ENCODE measurements at regions not wholly inside any gene's neighbourhood (a gene's known extent, or its start where the extent isn't known, plus 50 kb on each side); places are given as distances from the start of the nearest gene placed in this dataset.
A peak's percentile ranks its signal among the peaks of the same experiment; 100 is the strongest.

- DNase-seq: no peak
Observed at GRCh38 chr1:198042168-198042567, 114.6 kb upstream of the NEK7 start.

DNA sequence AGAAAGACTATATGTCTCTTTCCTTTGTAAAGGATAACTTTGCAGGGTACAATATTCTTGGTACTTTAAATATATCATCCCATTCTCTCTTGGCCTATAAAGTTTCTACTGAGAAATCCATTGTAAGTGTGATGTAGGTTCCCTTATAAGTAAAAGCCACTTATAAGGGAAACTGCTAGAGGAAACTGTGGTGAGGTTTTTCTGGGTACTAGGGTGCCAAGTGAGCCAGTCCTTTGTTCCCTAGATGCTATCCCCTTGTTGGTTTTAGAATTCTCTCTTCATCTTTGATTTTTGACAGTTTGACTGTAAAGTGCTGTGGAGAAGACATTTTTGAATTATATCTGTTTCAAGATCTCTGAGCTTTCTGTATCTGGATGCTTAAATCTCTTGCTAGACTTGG, 108.9 kb upstream of the NEK7 start:
- no peak for DNase-seq

DNA sequence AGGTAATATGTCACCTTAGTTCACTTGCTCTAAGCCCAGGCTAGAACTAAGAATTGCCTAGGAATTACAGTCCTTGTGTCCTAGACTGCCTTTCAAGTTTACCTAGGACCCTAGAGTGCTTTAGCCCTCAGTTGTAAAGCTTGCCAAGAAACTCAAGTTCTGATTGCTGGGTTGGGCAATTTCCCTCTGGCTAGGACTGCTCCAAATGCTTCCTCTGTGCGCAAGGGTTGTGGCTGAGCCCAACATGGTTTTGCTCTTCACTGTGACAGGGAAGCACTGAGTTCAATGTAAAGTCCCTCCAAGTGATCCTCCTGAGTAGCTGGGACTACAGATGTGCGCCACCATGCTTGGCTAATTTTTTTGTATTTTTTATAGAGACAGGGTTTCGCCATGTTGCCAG, 102.3 kb upstream of the NEK7 start:
- DNase-seq: no peak

GRCh38 chr1:198056255-198056654, 100.5 kb upstream of the NEK7 start:
- no peak for DNase-seq

DNA sequence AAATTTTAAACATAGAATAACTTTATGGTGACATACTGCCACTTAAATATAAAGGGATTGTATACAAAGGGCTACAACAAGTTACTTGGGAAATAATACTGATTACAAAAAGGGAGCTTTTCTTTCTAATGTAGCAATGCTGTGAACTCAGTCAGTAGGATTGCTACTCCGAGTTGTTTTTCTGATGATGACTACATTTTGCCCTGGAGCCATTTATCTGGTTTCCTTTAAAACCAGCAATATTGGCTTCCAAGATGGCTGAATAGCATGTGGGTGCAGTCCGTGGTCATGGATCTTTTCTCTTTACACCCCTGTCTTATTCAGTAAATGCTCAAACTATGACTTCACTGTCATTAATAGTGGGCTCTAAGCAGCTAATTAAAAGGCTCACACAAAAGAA, 92.6 kb upstream of the NEK7 start:
- no peak for DNase-seq

- DNase-seq: no peak
Observed at GRCh38 chr1:198068285-198068684, 88.5 kb upstream of the NEK7 start.

GRCh38 chr1:198072177-198072576, 84.6 kb upstream of the NEK7 start:
- DNase-seq: no peak

GRCh38 chr1:198075296-198075695, 81.5 kb upstream of the NEK7 start:
- DNase-seq: no peak

DNA sequence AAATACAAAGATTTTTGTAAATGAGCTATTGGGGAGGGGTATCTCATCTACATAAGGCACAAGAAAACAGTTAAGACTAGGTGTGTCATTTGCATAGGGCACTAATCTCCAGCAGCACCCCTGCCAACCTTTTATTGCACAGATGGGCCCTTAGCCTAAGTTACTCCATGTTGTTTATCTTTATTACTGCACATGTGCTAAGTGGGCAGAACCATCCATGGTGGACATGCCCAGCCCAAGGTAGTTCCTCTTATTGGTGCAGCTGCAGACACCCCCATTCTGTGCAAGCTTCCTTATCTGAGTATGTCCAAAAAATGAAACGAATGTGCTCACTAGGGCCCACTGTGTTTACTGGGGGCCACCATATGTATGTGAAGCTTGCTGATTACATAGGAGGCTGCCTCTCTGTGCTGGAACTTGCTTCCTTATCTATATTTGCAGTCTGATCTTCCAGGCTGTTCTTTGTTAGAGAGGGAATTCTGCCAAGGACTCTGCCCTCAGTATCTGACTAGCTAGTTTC, 77.3 kb upstream of the NEK7 start:
- no peak for DNase-seq

GRCh38 chr1:198082576-198082975, 74.2 kb upstream of the NEK7 start:
- no peak for DNase-seq

DNA sequence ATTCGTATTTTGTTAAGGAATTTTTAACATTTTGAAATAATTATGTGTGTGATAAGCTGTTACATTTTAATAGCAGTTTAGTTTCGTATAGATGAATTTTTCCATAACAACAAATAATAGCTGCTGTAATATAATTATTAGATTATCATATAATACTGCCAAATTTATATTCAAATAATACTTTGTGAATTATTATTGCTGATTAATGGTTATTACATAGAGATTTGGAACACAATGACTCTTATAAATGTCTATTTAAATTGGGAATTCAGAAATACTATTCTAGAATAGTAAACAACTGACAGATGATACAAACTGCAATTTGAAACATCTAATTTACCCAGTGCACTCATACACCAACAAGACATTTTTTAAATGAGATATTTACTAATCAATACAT, 73.2 kb upstream of the NEK7 start:
- DNase-seq: no peak

GRCh38 chr1:198084241-198084908, 72.4 kb upstream of the NEK7 start:
- no peak for DNase-seq

DNA sequence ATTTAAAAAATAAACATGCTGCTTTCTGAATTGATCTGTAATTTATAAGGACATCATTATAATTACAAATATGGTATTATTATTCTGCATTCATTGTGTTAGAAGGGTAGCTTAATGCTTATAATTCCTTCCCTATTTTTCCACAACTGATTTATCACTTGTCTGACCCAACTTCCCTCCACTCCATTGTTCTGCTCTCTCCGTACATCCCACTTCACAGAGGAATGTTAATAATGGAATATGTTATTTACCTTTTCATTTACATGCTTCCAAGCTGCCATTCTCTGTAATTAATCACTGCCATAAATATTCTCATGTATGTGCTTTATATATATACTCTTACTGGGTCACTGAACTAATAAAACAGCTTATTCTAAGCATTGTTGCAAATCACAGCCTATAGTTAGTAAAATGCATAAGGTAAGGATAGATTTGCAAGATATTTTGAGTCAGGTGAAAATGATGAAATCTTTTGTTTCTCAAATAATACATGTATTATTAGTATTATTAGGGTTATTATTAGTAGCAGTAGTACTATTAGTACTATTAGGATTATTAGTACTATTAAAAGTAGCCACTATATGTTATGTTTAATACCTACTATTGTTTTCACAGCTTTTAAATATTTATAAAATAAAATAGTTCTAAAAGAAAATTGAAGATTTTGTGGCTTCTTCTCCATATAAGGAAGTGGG, 70.6 kb upstream of the NEK7 start:
- no peak for DNase-seq

DNA sequence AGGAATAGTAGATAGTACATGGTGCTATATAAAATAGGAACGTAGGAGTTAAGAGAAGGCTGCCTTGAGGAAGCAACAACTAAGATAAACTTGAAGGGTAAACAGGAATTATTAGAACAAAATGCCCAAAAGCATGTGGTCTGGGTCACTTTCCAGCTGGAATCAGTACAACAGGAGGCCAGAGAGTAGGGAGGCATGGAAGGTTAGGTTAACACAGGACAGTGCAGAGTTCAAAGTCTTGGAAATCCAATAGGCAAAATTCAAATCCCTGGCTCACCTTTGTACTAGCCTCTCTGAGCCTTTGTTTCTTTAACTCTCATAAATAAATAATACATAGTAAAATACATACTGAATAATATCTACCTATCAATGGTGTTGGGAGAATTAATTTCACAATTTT, 69.0 kb upstream of the NEK7 start:
- DNase-seq: no peak

DNA sequence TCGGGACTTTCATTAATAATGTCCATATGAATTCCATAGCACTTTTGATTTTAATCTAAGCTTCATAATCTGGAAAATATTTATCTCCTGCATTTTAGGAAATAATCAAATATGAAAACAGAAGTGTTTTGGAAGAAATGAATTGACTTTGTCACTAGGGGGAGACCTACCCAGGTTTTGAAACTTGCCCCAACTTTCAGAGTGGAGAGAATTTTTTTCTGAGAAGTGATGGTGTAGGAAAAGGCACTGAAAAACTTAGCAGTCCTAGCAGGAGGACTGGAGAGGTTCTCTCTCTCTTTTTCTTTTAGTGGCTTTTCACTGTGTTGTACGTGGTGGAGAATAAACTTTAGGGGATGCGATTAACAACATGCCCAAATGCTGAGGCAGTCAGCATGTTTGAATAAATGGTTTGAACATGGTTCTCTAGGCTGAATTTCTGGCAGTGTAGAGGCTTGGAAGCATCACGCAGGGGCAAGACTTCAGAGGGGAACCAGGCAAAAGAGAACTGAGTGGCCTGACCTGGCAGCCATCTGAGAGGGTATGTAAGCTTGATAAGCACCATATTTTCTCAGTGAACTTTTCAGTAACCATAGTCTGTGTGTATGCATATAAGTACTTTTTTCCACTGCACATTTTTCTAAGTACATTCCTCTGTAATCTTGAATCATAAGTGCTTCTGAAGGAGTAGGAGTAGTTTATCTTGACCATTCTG, 68.3 kb upstream of the NEK7 start:
- DNase-seq: peak; percentile 33

DNA sequence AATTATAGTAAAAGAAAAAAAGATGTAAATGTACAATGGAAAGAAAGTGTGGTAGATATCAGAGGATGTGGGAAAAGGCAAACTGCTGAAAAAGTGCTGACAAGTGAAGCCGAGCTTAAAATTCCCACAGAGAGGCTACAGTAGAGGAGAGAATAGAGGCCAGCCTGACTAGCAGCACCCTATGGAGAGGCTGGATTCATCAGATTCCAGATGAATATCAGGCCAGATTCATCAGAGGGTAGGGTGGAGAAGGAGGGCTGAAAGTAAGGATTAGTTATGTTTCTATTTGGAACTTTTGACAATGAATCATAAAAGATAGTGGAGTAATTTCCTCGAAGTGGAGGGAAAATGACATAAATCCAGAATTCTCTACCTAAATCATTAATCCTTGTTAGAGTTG, 60.4 kb upstream of the NEK7 start:
- no peak for DNase-seq

DNA sequence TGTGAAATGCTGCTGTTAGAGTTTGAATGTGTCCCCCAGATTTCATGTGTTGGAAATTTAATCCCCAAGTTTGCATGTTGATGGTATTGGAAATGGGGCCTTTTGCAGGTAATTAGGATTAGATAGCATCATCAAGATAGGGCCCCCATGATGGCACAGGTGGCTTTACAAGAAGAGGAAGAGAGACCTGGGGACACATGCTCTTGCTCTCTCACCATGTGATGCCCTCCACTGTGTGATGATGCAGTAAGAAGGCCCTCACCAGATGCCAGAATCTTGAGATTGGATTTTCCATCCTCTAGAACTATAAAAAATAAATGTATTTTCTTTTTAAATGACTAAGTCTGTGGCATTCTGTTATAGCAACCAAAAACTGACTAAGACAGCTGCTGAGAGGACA, 57.0 kb upstream of the NEK7 start:
- DNase-seq: no peak

DNA sequence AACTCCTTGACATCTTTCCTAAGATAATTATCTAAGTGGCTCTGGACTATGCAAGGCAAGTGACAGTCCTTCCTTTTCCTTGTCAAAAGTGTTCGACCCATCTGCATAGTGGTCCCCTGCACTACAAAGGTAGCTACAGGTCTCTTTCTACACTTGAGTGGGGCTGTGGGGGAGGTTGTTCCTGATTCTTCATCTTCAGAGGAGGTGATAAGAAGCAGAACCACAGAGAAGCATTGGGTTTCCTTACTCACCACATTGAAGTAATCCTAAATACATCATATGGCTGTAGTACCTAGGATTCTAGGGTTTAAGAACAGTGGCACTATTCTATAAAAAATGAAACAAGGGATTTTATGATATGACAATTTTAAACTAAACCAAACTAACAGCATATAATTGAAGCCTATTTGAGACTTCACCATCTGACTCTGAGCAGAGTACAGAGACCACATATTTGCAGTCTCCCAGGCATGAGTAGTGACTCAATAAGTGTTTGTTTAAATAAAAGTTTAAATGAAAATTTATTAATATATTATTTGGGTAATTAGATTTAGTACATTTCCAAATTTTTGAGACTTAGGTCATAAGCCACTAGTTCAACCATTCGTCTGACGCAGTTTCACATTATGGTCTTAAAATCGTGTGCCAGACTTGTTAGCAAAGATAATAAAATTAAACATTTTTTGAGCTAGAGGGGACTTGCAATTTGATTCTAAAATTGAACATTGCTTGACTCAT, 54.9 kb upstream of the NEK7 start:
- no peak for DNase-seq

- DNase-seq: no peak
Observed at GRCh38 chr1:198102454-198102827, 54.4 kb upstream of the NEK7 start.

DNA sequence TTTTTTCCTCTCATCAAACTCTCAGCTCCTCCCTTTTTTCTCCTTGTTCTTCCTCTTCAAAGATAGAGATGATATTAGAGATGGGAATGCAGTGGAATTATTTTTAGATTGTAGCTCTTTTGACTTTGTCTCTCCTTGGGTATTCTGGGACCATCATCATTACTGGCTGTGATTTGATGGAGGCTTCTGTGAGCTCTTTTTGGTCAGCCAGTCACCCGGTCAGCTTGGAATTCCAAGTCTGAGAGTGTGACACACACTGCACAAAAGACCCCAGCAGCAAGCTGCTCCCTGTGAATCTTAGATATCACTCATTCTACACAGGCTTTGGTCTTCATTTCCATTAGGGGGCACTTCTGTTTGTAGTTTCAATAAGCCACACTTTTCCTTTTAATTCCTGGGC, 51.6 kb upstream of the NEK7 start:
- no peak for DNase-seq

GRCh38 chr1:198106011-198106410, 50.8 kb upstream of the NEK7 start:
- no peak for DNase-seq
